ENCODE measurements at regions not wholly inside any gene's neighbourhood (a gene's known extent, or its start where the extent isn't known, plus 50 kb on each side); places are given as distances from the start of the nearest gene placed in this dataset.

DNA sequence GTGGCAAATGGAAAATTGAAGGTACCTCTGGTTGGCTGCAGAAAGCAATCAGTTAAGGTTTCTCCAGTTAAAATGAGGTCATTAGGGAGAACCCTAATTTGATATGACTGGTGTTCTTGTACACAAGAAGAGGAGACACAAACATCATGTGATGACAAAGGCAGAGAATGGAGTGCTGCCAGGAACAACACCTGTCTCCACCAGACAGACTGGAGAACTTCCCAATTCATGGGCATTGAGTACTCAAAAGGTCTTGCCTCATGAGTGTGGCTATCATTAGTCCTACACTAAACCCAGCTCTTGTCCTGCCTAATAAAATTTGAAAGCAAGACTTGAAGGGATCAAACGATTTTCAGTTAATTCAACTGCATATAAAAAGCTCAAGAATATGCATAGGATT is 152.6 kb downstream of the PTPN20 start:
- TF ChIP-seq CTCF (IDR thresholded peaks at IDR 0.05; ENCODE audit: low read length, missing control alignments) = no peak
- no peak overlapping the region for H3K4me3 ChIP-seq (replicated peaks; ENCODE audit: low read depth, low read length)
- DNase-seq (ENCODE audit: low read depth) = no peak

DNA sequence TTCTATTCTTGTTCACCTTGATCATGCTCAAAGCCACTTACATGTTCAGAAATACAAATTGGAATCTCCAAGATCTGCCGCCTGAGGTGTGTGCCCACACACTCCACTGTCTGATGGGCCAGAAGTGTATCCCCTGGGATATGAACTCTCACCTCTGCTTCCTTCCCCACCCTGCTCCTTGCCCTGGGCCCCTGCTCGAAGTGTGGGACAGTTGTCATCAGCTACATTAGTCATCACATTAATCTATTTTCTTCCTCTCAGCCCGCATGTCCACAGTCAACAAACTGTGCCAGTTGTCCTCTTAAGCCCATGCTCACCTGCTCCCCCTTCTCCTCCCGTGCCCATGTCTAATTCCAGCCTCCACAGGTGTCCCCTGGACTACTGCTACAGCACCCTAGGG is 154.7 kb downstream of the PTPN20 start:
- no peak for DNase-seq (ENCODE audit: low read depth)
- H3K4me3 ChIP-seq (replicated peaks; ENCODE audit: low read depth, low read length) = no peak overlapping the region
- TF ChIP-seq CTCF (IDR thresholded peaks at IDR 0.05; ENCODE audit: low read length, missing control alignments) = no peak

- DNase-seq (ENCODE audit: low read depth) = no peak
- H3K4me3 ChIP-seq (replicated peaks; ENCODE audit: low read depth, low read length) = no peak overlapping the region
These were observed 157.0 kb downstream of the PTPN20 start for GRCh38 chr10:47067949-47068940.

GRCh38 chr10:47070541-47070940 is 159.3 kb downstream of the PTPN20 start:
- no peak overlapping the region for H3K4me3 ChIP-seq (replicated peaks; ENCODE audit: low read depth, low read length)
- no peak for DNase-seq (ENCODE audit: low read depth)
- no peak for TF ChIP-seq CTCF (IDR thresholded peaks at IDR 0.05; ENCODE audit: low read length, missing control alignments)

More at GRCh38 chr10:47067949-47068940, 157.0 kb downstream of the PTPN20 start:
- no peak for TF ChIP-seq CTCF (IDR thresholded peaks at IDR 0.05; ENCODE audit: low read length, missing control alignments)

DNA sequence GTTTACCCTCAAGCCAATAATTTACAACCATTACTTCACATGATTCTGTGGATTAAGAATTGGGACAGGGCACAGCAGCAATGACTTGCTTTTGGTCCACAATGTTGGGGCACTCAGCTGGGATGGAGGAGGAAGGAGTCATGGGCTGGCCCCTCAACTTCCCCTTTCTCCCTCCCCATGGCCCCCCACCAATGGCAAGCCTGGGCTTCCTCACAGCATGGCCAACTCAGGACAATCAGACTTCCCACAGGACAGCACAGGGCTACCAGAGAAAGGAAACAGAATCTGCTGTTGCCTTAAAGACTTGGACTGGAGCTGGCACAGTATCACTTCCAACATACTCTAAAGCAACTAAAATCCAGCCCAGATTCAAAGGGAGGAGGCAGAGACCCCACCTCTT is 160.7 kb downstream of the PTPN20 start:
- DNase-seq (ENCODE audit: low read depth) = no peak
- H3K4me3 ChIP-seq (replicated peaks; ENCODE audit: low read depth, low read length) = no peak overlapping the region
- TF ChIP-seq CTCF (IDR thresholded peaks at IDR 0.05; ENCODE audit: low read length, missing control alignments) = no peak

GRCh38 chr10:47073967-47074366 is 162.7 kb downstream of the PTPN20 start:
- TF ChIP-seq CTCF (IDR thresholded peaks at IDR 0.05; ENCODE audit: low read length, missing control alignments) = no peak
- no peak for DNase-seq (ENCODE audit: low read depth)
- no peak overlapping the region for H3K4me3 ChIP-seq (replicated peaks; ENCODE audit: low read depth, low read length)

Measured in fibroblast of pulmonary artery (primary cell).